Activated CD4-positive, alpha-beta T cell treated with anti-CD3 and anti-CD28 coated beads for 24 hours (primary cell): ENCODE measurements at regions not wholly inside any gene's neighbourhood (a gene's known extent, or its start where the extent isn't known, plus 50 kb on each side); places are given as distances from the start of the nearest gene placed in this dataset.
"Not testable (repeated sequence)": the region's sequence is repeated elsewhere in the genome, so short reads cannot be mapped to it uniquely, and the experiment has no call there.

Experiments used
- DNase-seq, 2 donors: peaks; one replicate each; pipeline ENCODE4 v3.0.0-alpha.2; 2020; ENCODE audit warnings: low read depth in 2 of 2

DNA sequence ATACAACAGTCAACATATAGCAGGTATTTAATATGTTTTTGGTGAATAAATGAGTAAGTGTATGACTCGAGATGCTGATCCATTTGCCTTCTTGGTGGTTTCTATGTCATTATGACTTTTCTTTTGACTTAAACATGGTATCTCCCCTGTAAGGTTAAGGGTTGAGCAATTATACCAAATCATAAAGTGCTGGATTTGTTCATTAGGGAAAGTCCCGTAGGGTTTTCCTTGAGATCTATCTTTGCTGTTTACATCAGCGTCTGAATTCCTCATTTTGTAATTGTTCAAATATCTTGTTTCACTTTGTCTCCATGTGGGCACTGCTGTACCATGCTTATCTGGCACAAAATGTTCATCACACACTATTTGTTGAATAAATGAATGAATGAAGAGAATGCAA lies 562.6 kb downstream of the EDEM1 start:
- no peak for DNase-seq

- no peak for DNase-seq
These were observed 563.5 kb downstream of the EDEM1 start for GRCh38 chr3:5750874-5751640.

DNA sequence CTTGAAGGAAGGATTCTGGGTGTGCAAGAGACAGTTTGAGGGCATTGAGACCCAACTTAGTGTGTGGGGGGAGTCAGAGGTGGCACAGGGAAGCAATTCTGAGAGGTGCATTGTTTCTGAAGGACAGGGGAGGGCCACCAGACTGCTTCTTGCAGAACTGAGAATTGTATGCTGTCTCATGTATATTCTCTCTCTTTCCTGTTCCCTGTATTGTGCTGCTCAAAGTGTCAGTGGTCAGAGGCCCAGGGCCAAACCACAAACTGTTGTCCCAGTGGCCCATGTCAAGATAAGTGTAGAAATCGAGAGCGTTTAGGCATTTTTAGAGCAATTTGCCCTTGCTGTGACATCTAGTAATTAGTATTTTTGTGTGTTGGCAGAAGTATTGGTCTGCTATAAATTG lies 567.1 kb downstream of the EDEM1 start:
- no peak for DNase-seq

GRCh38 chr3:5756443-5756842 lies 568.9 kb downstream of the EDEM1 start:
- no peak for DNase-seq

DNA sequence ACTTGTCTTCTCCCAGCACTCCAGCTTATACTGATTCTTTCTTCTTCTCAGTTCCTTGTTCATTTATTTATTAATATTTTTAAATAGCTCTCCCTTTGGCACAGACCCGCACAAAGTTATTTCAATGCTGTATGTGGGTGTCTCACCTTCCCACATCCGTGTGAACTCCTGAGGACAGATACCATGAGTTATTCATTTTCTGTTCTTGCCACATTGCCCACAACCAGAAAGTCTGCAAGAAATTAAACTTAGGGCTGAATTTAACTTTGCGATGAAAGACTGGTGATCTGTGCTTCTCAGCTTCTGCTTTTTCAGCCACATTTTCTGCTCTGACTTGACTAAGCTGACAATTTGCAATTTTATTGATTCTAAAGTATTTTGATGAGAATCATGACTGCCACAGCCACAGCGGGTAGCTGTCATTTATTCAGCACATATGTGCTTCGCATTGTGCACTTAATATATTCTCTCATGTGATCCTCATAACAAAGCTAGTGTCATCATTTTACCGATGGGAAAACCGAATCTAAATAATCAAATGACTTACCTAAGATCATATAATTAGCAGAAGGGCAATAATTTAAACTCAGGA lies 569.8 kb downstream of the EDEM1 start:
- no peak for DNase-seq

- no peak for DNase-seq
These were observed 571.2 kb downstream of the EDEM1 start for GRCh38 chr3:5758699-5759098.

DNA sequence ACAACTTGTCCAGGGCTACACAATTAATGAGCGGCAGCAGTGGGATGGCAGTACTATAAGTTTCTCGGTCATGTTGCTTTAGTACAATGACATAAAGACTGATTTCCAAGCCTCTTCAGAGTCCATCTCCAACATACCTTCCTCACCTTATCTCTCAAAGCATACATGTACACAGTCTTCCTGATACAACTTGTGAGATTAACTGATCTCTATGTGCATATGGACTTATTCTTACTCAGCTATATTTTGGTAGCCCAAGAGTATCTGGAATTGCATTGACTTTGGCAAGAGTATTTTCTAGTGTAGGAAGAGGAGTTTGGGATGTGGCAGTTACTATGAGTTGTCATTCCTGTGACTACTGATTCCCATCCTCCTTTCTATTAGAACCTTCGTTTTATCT lies 575.0 kb downstream of the EDEM1 start:
- DNase-seq, result no peak

GRCh38 chr3:5766848-5767247 lies 579.3 kb downstream of the EDEM1 start:
- DNase-seq, result no peak

GRCh38 chr3:5767304-5767703 lies 579.8 kb downstream of the EDEM1 start:
- no peak for DNase-seq

- no peak for DNase-seq
These were observed 580.9 kb downstream of the EDEM1 start for GRCh38 chr3:5768281-5768945.

DNA sequence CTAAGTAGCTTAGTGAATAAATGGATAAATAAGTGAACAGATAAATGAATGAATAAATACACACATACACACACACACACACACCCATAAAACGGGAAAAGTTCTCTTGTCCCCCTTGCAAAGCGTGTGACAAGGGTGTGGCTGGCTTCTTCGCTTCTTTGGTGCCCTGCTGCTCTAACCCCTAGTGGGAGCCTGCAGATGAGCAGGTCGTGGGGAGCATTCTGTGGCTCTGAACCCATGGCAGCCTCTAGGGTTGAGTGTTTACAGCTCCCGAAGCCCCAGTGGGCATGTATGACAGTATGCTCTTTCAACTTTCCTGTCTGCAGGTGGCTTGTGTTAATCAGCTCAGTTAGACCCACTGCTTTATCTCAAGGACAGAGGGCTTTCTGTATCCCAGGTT lies 582.3 kb downstream of the EDEM1 start:
- no peak for DNase-seq

GRCh38 chr3:5774337-5774736 lies 586.8 kb downstream of the EDEM1 start:
- DNase-seq, result no peak

DNA sequence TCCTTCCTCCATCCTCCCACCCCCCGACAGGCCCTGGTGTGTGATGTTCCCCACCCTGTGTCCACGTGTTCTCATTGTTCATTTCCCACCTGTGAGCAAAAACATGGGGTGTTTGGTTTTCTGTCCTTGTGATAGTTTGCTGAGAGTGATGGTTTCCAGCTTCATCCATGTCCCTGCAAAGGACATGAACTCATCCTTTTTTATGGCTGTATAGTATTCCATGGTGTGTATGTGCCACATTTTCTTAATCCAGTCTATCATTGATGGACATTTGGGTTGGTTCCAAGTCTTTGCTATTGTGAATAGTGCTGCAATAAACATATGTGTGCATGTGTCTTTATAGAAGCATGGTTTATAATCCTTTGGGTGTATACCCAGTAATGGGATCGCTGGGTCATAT lies 587.6 kb downstream of the EDEM1 start:
- DNase-seq, result not testable (repeated sequence)

GRCh38 chr3:5784690-5785089 lies 597.2 kb downstream of the EDEM1 start:
- no peak for DNase-seq

DNA sequence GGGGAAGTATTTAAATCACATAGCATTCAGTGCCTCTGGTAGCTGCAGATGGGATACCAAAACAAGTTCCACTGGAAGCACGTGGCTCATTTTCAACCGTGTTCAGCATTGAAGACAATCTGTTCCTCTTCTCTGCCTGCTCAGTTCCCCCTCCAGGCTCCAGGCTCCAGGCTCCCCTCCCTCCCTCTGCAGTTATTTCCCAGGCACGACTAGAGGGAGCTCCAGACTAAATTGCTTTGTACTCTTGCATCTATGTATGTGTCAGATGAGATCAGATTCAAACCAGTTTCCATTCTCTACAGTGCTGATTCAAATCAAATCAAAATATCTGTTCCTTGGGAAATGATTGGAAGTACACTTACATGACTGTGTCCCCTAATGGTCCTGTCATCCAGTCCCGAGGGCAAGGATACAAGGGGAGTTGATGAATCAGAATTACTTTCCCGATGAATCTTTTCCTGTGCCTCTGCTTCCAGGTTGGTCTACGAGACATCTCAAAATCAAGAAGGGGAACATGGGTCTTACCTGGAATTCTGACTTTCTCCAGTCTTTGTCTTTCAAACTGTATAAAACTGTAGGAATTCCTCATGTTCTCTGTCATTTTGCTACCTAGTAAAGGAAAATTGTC lies 600.5 kb downstream of the EDEM1 start:
- no peak for DNase-seq

GRCh38 chr3:5788496-5788895 lies 601.0 kb downstream of the EDEM1 start:
- no peak for DNase-seq

DNA sequence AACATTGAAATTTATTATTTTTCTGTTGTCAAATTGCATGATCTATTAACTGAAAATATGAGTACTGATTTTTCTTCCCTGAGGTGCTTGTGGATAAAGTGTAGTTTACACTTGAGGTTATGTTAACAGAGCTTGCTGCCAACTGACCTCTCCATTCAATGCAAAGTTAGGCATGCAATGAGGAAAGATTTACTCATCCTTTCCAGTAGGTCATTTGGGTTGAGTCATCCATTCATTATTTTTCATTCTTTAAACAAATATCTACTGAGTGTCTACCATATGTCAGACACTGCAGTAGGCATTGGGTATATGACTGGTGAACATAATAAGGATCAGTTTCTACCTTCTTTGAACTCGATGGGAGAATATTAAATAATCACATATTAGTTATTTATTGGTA lies 604.1 kb downstream of the EDEM1 start:
- DNase-seq, result no peak

DNA sequence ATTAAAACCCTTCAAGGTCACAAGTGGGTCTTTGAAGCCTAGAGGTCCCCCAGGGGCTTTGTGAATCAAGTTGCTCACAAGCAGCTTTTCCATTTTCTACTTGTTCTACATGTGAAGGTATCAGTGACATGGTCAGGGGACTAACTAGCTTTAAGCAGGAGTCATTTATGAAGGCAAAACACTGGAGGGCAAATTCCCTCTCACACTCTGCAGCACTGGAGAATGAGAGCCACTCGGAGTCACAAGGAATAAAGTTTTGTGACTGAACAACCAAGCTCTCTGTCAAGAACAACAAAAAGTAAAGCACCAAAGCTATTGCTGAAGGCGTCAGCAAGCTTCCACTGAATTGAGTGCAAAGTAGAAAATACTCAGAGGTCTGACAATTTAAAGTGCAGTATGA lies 609.0 kb downstream of the EDEM1 start:
- DNase-seq, result no peak

DNA sequence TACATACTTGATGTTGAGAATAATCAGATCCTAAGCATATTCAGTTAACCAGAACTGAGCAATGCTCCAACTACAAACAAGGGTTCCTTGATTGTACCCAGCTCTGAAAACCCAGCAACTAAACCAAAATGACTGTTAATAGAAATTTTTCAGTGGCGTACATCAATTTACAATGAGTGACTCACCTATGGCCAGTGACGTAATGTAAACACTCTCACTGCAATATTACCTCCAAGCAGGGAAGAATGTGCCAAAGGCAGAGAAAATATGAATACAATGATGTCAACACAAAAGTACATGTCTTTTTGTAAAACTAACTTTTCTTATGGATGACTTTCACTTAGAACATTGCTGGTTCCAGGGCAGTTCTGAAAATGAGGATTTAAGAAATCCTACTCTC lies 611.3 kb downstream of the EDEM1 start:
- DNase-seq, result no peak

GRCh38 chr3:5799398-5799797 lies 611.9 kb downstream of the EDEM1 start:
- no peak for DNase-seq

DNA sequence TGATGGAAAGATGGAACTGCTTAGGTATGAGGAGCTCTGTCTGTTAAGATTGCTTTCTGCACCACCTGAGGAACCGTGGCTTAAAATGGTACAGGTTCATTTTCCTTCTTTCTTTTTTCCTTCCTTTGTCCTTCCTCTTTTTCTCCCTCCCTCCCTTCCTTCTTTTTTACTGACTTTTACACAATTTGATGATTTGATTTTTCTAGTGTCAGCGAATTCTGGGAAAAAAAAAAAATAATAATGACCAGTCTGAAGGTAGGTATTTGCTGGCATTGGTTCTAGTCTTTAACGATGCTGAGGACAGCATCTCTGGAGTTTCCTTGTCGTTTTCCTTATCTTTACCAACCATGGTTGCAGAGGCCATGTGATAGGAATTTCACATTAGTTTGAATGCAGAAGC lies 613.5 kb downstream of the EDEM1 start:
- no peak for DNase-seq

DNA sequence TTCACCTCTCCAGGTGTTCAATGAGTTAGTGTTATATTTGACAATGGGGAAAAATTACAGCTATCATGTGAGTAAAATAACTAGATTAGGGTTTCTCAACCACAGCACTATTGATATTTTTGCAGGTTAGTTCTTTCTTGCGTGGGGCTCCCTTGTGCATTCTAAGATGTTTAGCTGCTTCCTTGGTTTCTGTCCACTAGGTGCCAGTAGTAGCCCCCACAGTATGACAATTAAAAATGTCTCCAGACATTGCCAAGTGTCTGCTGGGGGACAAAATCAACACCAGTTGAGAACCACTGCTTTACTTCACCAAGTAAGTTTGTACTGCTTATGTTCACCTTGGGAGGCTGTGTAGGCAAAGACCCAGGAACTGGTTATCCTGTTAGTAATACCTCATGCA lies 618.7 kb downstream of the EDEM1 start:
- DNase-seq, result no peak
